Psoas muscle (tissue), 7 donors: ENCODE measurements at regions not wholly inside any gene's neighbourhood (a gene's known extent, or its start where the extent isn't known, plus 50 kb on each side); places are given as distances from the start of the nearest gene placed in this dataset.

Experiments used
- ATAC-seq, 4 donors: fragments of 200-7000 bp; cut with Tn5 transposase; one replicate each; pipeline ENCODE4 v1.9.1; 2020; ENCODE audit warnings: moderate library complexity in 3 of 4, mild to moderate bottlenecking in 2 of 4
- DNase-seq, 2 donors: peaks; one replicate each; pipeline ENCODE4 v3.0.0-alpha.2; 2020
- H3K27ac ChIP-seq: fragments of 200-600 bp; one replicate; pipeline ENCODE4 v1.8.0; 2022
- H3K27me3 ChIP-seq, 3 donors: fragments of 200-600 bp in 1 of 3; one replicate each; pipeline versions ENCODE4 v1.6.1 to v1.8.0; 2013 to 2022; ENCODE audit warnings: low read length in 2 of 3, mild to moderate bottlenecking in 2 of 3, moderate library complexity in 1 of 3; ENCODE audit not compliant: insufficient read depth in 3 of 3
- H3K36me3 ChIP-seq, 2 donors: fragments of 200-600 bp in 1 of 2; one replicate each; pipeline versions ENCODE4 v1.6.1 to v1.8.0; 2013 to 2022; ENCODE audit warnings: low read depth in 1 of 2, mild to moderate bottlenecking in 1 of 2, moderate library complexity in 1 of 2; ENCODE audit not compliant: insufficient read depth in 1 of 2
- H3K4me1 ChIP-seq: fragments of 200-600 bp; one replicate; pipeline ENCODE4 v1.8.0; 2022
- H3K4me3 ChIP-seq: fragments of 200-600 bp; one replicate; pipeline ENCODE4 v1.8.0; 2022; ENCODE audit warnings: mild to moderate bottlenecking
- H3K9me3 ChIP-seq: fragments of 200-600 bp; one replicate; pipeline ENCODE4 v1.8.0; 2022
- WGBS, 3 donors: extraction: QIAGEN DNeasy Blood & Tissue Kit; methylation state at CpG; one replicate each; pipeline versions ENCODE4 v1.1.6 to v1.1.7; 2013; 5-methylcytosine and 5-hydroxymethylcytosine counted together
- intact Hi-C, 2 donors: fragments of 100-400 bp; cut with DNase I; formaldehyde crosslinking; loops; one replicate each; pipeline versions ENCODE4 v1.11.0 to v1.14.2; 2022
- TF ChIP-seq, protein P1 (sequence below): fragments of 200-600 bp; IDR thresholded peaks from one replicate; pipeline ENCODE4 v1.8.0; 2022; ENCODE audit warnings: antibody characterized with exemption
- donor health status: healthy with polysubstance abuse.
- donor health status: DM: no; HTN: no; CAD: no; lungs with moderate emphysema.
- donor health status: Bipolar disorder and iron deficiency.
- donor health status: healthy.
- donor health status: DM: yes; HTN: yes; CAD: no.
- donor health status: DM: no; HTN: no; CAD: no.
- donor health status: DM: yes; HTN: yes; CAD: no.

GRCh38 chr3:181631901-181632300 is 79.8 kb upstream of the SOX2 start:
- ATAC-seq: no peak
- Histone ChIP-seq H3K9me3 (no peaks in the 10 kb centered on the region), H3K27me3 (no peaks in the 10 kb centered on the region), H3K27ac (no peak overlapping the region), H3K36me3 (no peaks in the 10 kb centered on the region), H3K4me1 (no peaks in the 10 kb centered on the region), H3K4me3 (no peak overlapping the region)
- intact Hi-C loops: no loop called here
- TF ChIP-seq, protein P1, sequence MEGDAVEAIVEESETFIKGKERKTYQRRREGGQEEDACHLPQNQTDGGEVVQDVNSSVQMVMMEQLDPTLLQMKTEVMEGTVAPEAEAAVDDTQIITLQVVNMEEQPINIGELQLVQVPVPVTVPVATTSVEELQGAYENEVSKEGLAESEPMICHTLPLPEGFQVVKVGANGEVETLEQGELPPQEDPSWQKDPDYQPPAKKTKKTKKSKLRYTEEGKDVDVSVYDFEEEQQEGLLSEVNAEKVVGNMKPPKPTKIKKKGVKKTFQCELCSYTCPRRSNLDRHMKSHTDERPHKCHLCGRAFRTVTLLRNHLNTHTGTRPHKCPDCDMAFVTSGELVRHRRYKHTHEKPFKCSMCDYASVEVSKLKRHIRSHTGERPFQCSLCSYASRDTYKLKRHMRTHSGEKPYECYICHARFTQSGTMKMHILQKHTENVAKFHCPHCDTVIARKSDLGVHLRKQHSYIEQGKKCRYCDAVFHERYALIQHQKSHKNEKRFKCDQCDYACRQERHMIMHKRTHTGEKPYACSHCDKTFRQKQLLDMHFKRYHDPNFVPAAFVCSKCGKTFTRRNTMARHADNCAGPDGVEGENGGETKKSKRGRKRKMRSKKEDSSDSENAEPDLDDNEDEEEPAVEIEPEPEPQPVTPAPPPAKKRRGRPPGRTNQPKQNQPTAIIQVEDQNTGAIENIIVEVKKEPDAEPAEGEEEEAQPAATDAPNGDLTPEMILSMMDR: no peak
- no peak for DNase-seq
- WGBS, 3 donors: 48 to 64% (median 52%) methylated on average over 3 of the region's 3 CpGs

DNA sequence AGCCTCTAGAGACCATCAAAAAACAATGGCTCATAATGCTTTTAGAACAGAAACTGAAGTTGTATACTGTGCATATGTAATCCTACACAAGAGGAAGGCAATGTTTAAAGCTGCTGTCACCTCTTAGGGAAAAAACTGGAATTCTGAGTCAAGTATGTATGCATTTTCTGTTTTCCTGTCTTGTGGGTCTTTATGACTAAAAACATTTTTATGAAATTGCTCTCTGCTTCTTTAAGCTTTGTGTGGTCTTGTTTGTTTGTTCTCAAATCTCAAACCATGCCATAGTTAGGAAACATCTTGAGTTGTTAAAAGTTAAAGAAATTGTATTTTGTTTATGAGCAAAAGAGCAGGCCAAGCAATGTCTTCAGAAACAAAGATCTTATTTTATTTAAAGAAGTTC is 80.9 kb upstream of the SOX2 start:
- DNase-seq (no peak), ATAC-seq (no peak)
- TF ChIP-seq, protein P1: no peak
- H3K27ac ChIP-seq: no peak overlapping the region
- intact Hi-C loops: no loop called here
- H3K4me1 ChIP-seq: no peaks in the 10 kb centered on the region
- no peaks in the 10 kb centered on the region for H3K27me3 ChIP-seq
- no peaks in the 10 kb centered on the region for H3K9me3 ChIP-seq
- no peaks in the 10 kb centered on the region for H3K36me3 ChIP-seq
- no peak overlapping the region for H3K4me3 ChIP-seq

GRCh38 chr3:181629711-181630110 is 82.0 kb upstream of the SOX2 start:
- DNase-seq (no peak), ATAC-seq (no peak)
- H3K27me3 ChIP-seq: no peaks in the 10 kb centered on the region
- H3K27ac ChIP-seq: no peak overlapping the region
- no peaks in the 10 kb centered on the region for H3K36me3 ChIP-seq
- WGBS, 3 donors: 75 to 83% (median 79%) methylated on average over 3 of the region's 3 CpGs
- H3K4me3 ChIP-seq: no peak overlapping the region
- TF ChIP-seq, protein P1: no peak
- no peaks in the 10 kb centered on the region for H3K4me1 ChIP-seq
- H3K9me3 ChIP-seq: no peaks in the 10 kb centered on the region
- intact Hi-C loops: no loop called here

GRCh38 chr3:181629029-181629428 is 82.7 kb upstream of the SOX2 start:
- Histone ChIP-seq H3K4me1 (no peaks in the 10 kb centered on the region), H3K9me3 (no peaks in the 10 kb centered on the region), H3K27ac (no peak overlapping the region), H3K36me3 (no peaks in the 10 kb centered on the region), H3K4me3 (no peak overlapping the region), H3K27me3 (no peaks in the 10 kb centered on the region)
- ATAC-seq (no peak), DNase-seq (no peak)
- 84 to 91% (median 85%) methylated on average over 1 of the region's 1 CpG for WGBS, 3 donors
- TF ChIP-seq, protein P1: no peak
- intact Hi-C loops: no loop called here

DNA sequence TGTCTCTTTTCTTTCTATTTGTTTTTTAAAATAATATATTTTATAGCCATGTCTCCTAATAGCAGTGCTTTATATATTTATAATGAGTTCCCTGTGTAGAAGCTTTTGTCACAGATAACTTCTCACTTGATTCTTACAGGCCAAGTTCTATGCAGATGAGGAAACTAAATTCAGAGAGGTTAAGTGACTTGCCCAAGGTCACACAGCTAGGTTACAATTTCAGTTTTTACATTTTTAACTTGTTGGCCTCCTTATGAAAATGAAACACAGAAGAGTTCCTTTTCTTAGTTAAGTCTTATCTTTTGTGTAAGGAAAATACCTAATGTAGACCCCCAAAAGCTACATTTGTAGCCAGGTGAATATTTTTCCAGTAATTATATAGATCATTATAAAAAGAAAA is 83.3 kb upstream of the SOX2 start:
- no peaks in the 10 kb centered on the region for H3K27me3 ChIP-seq
- no peak for DNase-seq
- H3K4me1 ChIP-seq: no peaks in the 10 kb centered on the region
- H3K36me3 ChIP-seq: no peaks in the 10 kb centered on the region
- intact Hi-C loops: no loop called here
- no peak overlapping the region for H3K4me3 ChIP-seq
- TF ChIP-seq, protein P1: no peak
- ATAC-seq: no peak
- no peak overlapping the region for H3K27ac ChIP-seq
- H3K9me3 ChIP-seq: no peaks in the 10 kb centered on the region
